ENCODE measurements at regions not wholly inside any gene's neighbourhood (a gene's known extent, or its start where the extent isn't known, plus 50 kb on each side); places are given as distances from the start of the nearest gene placed in this dataset.

- Histone ChIP-seq H2AFZ (ENCODE audit: control insufficient read depth, low read depth, low read length) (no peak overlapping the region), H3K79me2 (ENCODE audit: control insufficient read depth, insufficient read depth, low read length) (no peaks in the 10 kb centered on the region), H4K20me1 (ENCODE audit: control insufficient read depth, insufficient read depth) (no peaks in the 10 kb centered on the region), H3K9ac (ENCODE audit: control insufficient read depth, insufficient read depth, low read length) (no peak overlapping the region), H3K4me2 (ENCODE audit: control insufficient read depth, insufficient read depth) (no peak overlapping the region), H3K27me3 (replicated peaks in 1 of 2; ENCODE audit: control insufficient read depth in 2 of 2, insufficient read depth in 2 of 2, low read length in 1 of 2) (no peaks in the 10 kb centered on the region), H3K4me1 (ENCODE audit: control insufficient read depth, insufficient read depth, low read length) (peaks cover 18% of the 10 kb centered on the region), H3K36me3 (ENCODE audit: control insufficient read depth in 2 of 2, insufficient read depth in 2 of 2, low read length in 1 of 2) (no peaks in the 10 kb centered on the region), H3K4me3 (no peak overlapping the region), H3K27ac (ENCODE audit: control insufficient read depth, insufficient read depth) (no peak overlapping the region), H3K9me3 (replicated peaks; ENCODE audit: control insufficient read depth, insufficient read depth, low read length) (no peaks in the 10 kb centered on the region; the same call in 1 of the 3 replicates)
- intact Hi-C loops (cut with micrococcal nuclease; ENCODE audit: unreplicated experiment) (loop anchor here (5.0 kb wide), 1 partner anchor 294 kb away; the partner anchor contains the start of gene FAN1), in situ Hi-C loops (cut with MboI) (no loop called here)
- no TSS peak for BruUV-seq (replicated peaks)
- TF ChIP-seq MTA3 (IDR thresholded peaks at IDR 0.05; ENCODE audit: borderline replicate concordance, low read length) (no peak), ZBTB11 (CRISPR knock-in tag; IDR thresholded peaks at IDR 0.05) (no peak), SMAD5 (IDR thresholded peaks at IDR 0.05; ENCODE audit: low read depth) (no peak)
- FAIRE-seq, result no peak
- ATAC-seq, result no peak
- ChIA-PET RAD21 (ENCODE audit: unreplicated experiment) (no interaction called here), CTCF (no interaction called here), POLR2A (no interaction called here), SMC1A (ENCODE audit: uncharacterized antibody, unreplicated experiment) (no interaction called here)
- DNase-seq (ENCODE audit: low read depth, low spot score), result no peak
- WGBS (ENCODE audit: insufficient coverage, insufficient replicate concordance, low lambda C conversion rate, missing lambda C conversion rate), result 65% methylated on average over 2 of the region's 2 CpGs
These were observed 94.3 kb upstream of the TRPM1 start for GRCh38 chr15:31195871-31196270.
